ENCODE measurements at regions not wholly inside any gene's neighbourhood (a gene's known extent, or its start where the extent isn't known, plus 50 kb on each side); places are given as distances from the start of the nearest gene placed in this dataset.
"Not testable (repeated sequence)": the region's sequence is repeated elsewhere in the genome, so short reads cannot be mapped to it uniquely, and the experiment has no call there.

- DNase-seq = no peak
Observed at GRCh38 chr2:62654876-62655359, 50.6 kb upstream of the EHBP1 start.

- DNase-seq = no peak
Observed at GRCh38 chr2:62654423-62654791, 51.1 kb upstream of the EHBP1 start.

- DNase-seq = no peak
Observed at GRCh38 chr2:62653582-62654422, 51.7 kb upstream of the EHBP1 start.

GRCh38 chr2:62649087-62649486 is 56.4 kb upstream of the EHBP1 start:
- DNase-seq = not testable (repeated sequence)

- no peak for DNase-seq
Observed at GRCh38 chr2:62643100-62643471, 62.4 kb upstream of the EHBP1 start.

- DNase-seq = no peak
Observed at GRCh38 chr2:62642429-62643099, 62.9 kb upstream of the EHBP1 start.

- peak; percentile 34 for DNase-seq
Observed at GRCh38 chr2:62641936-62642335, 63.6 kb upstream of the EHBP1 start.

GRCh38 chr2:62641410-62641843 is 64.1 kb upstream of the EHBP1 start:
- no peak for DNase-seq

GRCh38 chr2:62631160-62632085 is 74.1 kb upstream of the EHBP1 start:
- DNase-seq = no peak

- not testable (repeated sequence) for DNase-seq
Observed at GRCh38 chr2:62630206-62630605, 75.3 kb upstream of the EHBP1 start.

- not testable (repeated sequence) for DNase-seq
Observed at GRCh38 chr2:62629310-62629709, 76.2 kb upstream of the EHBP1 start.

GRCh38 chr2:62627667-62628066 is 77.8 kb upstream of the EHBP1 start:
- no peak for DNase-seq

GRCh38 chr2:62624855-62625254 is 80.7 kb upstream of the EHBP1 start:
- DNase-seq = no peak

- not testable (repeated sequence) for DNase-seq
Observed at GRCh38 chr2:62616486-62616885, 89.0 kb upstream of the EHBP1 start.

GRCh38 chr2:62611854-62612253 is 93.7 kb upstream of the EHBP1 start:
- no peak for DNase-seq

- not testable (repeated sequence) for DNase-seq
Observed at GRCh38 chr2:62605471-62605870, 99.5 kb upstream of the TMEM17 start.

- DNase-seq = no peak
Observed at GRCh38 chr2:62604336-62604735, 98.3 kb upstream of the TMEM17 start.

- DNase-seq = no peak
Observed at GRCh38 chr2:62603154-62603712, 97.2 kb upstream of the TMEM17 start.

GRCh38 chr2:62599674-62600410 is 93.8 kb upstream of the TMEM17 start:
- not testable (repeated sequence) for DNase-seq

GRCh38 chr2:62597323-62597722 is 91.3 kb upstream of the TMEM17 start:
- no peak for DNase-seq

GRCh38 chr2:62596061-62596921 is 90.3 kb upstream of the TMEM17 start:
- no peak for DNase-seq
